Neuron (in vitro differentiated cells): ENCODE measurements at regions not wholly inside any gene's neighbourhood (a gene's known extent, or its start where the extent isn't known, plus 50 kb on each side); places are given as distances from the start of the nearest gene placed in this dataset.

Experiments
- H2AFZ ChIP-seq: one replicate; pipeline ENCODE4 v1.6.1; 2013; ENCODE audit warnings: low read depth, mild to moderate bottlenecking, inconsistent platforms, low read length, moderate library complexity
- H3K27me3 ChIP-seq: one replicate; pipeline ENCODE4 v1.6.1; 2013; ENCODE audit warnings: low read length; ENCODE audit not compliant: insufficient read depth
- H3K36me3 ChIP-seq: one replicate; pipeline ENCODE4 v1.6.1; 2013; ENCODE audit warnings: low read length; ENCODE audit not compliant: insufficient read depth
- H3K4me1 ChIP-seq: one replicate; pipeline ENCODE4 v1.6.1; 2013; ENCODE audit warnings: low read length; ENCODE audit not compliant: insufficient read depth
- H3K4me3 ChIP-seq: 2 replicates; pipeline ENCODE4 v1.5.1; 2013; ENCODE audit warnings: mild to moderate bottlenecking, low read length, moderate library complexity
- H3K9me3 ChIP-seq: one replicate; pipeline ENCODE4 v1.6.1; 2013; ENCODE audit warnings: low read length

DNA sequence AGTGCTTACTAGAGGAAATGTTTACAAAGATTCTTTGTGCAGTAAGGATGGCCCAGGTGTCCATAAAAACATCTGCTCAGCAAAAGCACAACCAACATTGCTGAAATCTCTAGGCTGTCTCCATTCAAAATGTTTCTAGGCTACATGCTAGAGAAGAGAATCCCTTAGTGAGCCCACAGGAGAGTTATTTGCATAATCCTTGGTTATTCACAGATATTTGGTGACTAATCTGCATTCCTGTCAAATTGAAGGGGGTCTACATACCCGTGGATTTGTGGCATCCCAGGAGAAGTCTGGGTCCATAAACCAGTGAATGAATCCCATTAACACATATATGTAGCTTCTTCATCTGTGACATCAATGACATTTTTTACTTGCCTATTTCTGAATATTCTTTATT, 261.3 kb upstream of the ESRRG start:
- Histone ChIP-seq H3K9me3 (no peaks in the 10 kb centered on the region), H3K4me3 (no peak overlapping the region), H3K27me3 (no peaks in the 10 kb centered on the region), H3K36me3 (no peaks in the 10 kb centered on the region), H2AFZ (no peak overlapping the region), H3K4me1 (peaks cover 6% of the 10 kb centered on the region)

DNA sequence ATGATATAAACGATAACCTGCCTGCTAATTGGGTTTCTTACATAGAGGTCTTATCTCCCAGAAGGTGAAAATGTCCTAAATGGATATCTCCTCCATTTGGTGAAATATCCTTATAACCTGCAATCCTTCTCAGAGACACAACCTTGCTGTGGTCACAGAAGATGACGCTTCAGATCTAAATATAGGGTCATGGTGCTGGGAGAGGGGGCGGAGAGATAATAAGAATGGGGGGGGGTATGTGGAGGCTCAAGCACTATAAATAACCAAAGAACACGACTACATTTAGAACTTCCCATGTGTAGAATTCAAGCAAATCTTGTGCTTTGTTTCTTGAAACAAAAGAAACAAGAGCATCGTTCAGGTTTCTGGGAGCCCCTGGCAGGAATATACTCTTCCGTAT, 260.6 kb upstream of the ESRRG start:
- H3K4me3 ChIP-seq, result no peak overlapping the region
- H3K4me1 ChIP-seq, result peaks cover 6% of the 10 kb centered on the region
- H2AFZ ChIP-seq, result no peak overlapping the region
- no peaks in the 10 kb centered on the region for H3K36me3 ChIP-seq
- H3K9me3 ChIP-seq, result no peaks in the 10 kb centered on the region
- no peaks in the 10 kb centered on the region for H3K27me3 ChIP-seq

DNA sequence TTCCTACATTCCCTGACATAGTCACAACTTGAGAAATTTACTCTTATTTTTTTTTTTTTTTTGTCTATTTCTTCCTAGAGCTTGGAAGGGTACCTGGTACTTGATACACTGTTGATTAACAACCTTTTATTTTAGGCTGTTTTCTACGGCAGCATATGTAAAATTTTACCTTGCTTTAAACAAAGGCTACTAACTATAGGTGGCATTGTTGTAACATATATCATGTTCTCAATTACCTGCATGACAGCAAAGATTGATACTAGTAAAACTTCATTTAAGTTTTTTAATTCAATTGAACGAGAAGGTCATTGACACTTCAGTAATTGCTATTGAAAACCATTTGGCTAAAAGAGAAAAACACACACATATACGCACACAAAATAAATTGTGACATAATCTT, 238.3 kb upstream of the ESRRG start:
- H2AFZ ChIP-seq, result no peak overlapping the region
- no peaks in the 10 kb centered on the region for H3K27me3 ChIP-seq
- no peak overlapping the region for H3K4me3 ChIP-seq

DNA sequence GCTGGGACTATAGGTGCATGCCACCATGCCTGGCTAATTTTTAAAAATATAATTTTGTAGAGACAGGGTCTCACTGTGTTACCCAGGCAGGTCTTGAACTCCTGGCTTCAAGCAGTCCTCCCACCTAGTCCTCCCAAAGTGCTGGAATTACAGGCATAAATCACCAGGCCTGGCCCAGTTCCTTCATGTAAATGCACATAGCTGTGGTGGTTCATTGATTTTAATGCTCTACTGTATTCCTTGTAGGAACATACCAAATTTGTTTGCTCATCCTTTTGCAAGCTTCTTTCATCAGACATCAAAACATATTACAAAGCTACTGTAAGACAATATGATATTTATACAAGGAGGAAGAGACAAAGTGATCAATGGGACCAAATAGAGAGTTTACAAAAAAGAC, 237.5 kb upstream of the ESRRG start:
- Histone ChIP-seq H3K4me3 (no peak overlapping the region), H3K4me1 (peaks cover 3% of the 10 kb centered on the region), H3K9me3 (no peaks in the 10 kb centered on the region), H3K36me3 (no peaks in the 10 kb centered on the region), H3K27me3 (no peaks in the 10 kb centered on the region), H2AFZ (no peak overlapping the region)

More for the DNA sequence above, 238.3 kb upstream of the ESRRG start:
- H3K9me3 ChIP-seq, result no peaks in the 10 kb centered on the region
- peaks cover 3% of the 10 kb centered on the region for H3K4me1 ChIP-seq
- H3K36me3 ChIP-seq, result no peaks in the 10 kb centered on the region

DNA sequence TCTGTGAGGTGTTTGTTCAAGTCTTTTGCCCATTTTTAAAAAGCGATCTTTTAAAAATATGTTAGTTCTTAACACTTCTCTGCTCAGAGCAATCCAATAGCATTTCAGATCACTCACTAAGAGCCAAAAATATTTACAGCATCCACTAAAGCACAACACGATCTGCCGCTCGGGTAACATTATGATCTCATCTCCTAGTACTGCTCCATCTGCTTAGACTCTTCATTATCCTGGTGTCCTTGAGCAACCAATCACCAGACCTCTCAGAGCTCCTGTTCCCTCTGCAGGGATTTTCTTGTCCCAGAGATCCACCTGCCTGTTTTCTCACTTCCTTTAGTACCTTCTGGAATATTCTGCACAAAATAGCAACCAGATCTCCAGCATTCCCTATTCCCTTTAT, 235.3 kb upstream of the ESRRG start:
- Histone ChIP-seq H3K4me1 (peaks cover 3% of the 10 kb centered on the region), H2AFZ (no peak overlapping the region), H3K36me3 (no peaks in the 10 kb centered on the region), H3K27me3 (no peaks in the 10 kb centered on the region), H3K4me3 (no peak overlapping the region), H3K9me3 (no peaks in the 10 kb centered on the region)

DNA sequence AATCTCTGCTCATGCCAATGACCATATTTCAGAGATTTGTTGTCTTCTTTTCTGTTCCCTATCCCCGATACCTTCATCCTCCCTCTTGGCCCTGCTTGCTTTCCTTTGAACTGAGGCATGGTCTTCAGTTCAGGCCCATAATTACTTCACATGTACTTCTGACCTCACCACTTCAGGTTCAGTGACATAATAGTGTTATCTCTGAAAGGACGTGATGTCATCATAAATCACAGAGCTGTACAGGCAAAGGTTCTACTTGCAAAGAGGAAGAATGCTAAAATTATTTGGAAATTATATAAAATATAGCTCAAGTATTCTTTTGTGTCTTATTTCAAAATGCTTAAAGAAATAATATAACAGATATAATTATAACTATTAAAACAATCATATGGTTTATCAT, 230.3 kb upstream of the ESRRG start:
- Histone ChIP-seq H3K4me1 (no peaks in the 10 kb centered on the region), H3K36me3 (no peaks in the 10 kb centered on the region), H3K9me3 (no peaks in the 10 kb centered on the region), H2AFZ (no peak overlapping the region), H3K4me3 (no peak overlapping the region), H3K27me3 (no peaks in the 10 kb centered on the region)

DNA sequence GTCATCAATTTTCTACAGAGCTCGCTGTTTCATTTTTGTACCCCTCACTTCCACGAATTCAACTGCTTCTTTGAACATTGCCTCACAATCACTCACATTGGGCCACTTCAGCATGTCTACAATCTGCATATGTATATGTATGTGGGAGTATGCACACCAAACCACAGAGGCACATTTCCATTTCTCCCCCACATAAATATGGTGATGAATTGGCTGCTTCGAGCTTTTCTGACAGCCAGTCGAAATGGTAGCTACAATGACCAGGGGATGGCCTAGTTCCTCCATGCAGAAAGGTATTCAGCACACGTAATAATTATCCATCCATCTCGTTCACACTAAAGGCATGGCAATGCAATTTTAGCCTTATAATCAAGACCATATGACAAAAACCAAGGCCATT, 229.6 kb upstream of the ESRRG start:
- Histone ChIP-seq H3K36me3 (no peaks in the 10 kb centered on the region), H3K4me3 (no peak overlapping the region), H3K9me3 (no peaks in the 10 kb centered on the region), H3K4me1 (no peaks in the 10 kb centered on the region), H2AFZ (no peak overlapping the region), H3K27me3 (no peaks in the 10 kb centered on the region)

DNA sequence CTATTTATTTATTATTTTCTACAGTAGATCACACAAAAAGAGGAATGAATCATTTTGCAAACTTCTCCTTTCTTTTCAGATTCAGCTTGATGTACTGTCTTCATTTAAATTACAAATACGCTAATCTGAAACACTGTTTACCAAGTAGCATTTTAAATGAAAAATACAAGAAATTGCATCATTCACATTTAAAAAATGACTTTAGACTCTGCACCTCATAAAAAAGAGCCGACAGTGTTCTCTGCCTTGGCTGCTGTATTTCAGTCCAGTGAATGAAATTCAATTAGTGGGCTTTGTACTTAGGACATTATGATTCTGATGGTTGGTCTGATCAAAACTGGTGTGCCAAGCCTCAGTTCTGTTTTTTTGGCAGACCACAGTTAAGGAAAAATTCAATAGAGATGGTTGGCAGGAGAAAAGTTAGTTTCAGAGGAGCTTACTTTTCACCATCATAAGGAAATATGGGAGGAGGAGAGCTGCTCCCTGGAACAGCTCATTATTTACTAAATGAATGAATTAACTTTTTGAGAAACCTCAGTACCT, 222.4 kb upstream of the ESRRG start:
- H2AFZ ChIP-seq, result no peak overlapping the region
- H3K4me1 ChIP-seq, result peaks cover 8% of the 10 kb centered on the region
- H3K9me3 ChIP-seq, result no peaks in the 10 kb centered on the region
- no peaks in the 10 kb centered on the region for H3K27me3 ChIP-seq
- H3K4me3 ChIP-seq, result no peak overlapping the region
- no peaks in the 10 kb centered on the region for H3K36me3 ChIP-seq

DNA sequence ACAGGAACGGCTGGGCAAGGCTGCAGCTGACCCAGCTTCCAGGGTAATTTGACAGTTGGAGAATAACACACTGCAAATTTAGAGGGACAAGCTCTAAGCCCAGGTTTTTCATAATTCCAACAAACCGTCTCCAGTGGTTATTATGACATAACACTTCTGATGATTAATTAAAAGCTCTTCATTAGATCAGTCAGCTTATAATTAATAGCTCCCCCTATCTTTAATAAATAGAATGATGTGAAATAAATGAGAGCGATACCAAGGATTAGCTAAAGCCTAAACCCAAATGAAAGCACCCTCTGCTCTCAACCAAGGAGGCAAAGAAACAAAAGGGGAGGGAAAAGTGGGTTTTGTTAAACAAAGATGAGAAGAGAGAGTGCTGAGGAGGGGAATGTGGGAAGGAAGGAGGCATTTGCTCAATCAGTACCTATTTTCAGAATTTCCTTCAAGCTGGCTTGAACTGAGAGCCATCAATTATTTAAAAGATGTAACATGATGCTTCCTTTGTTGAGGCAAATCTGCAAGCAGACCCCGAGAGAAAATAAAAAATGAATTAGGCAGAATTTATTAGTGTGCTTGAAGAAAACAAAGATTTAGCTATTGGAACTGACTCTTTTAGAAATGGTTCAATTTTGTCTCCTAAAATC, 221.8 kb upstream of the ESRRG start:
- peaks cover 8% of the 10 kb centered on the region for H3K4me1 ChIP-seq
- no peaks in the 10 kb centered on the region for H3K36me3 ChIP-seq
- no peaks in the 10 kb centered on the region for H3K27me3 ChIP-seq
- no peaks in the 10 kb centered on the region for H3K9me3 ChIP-seq
- no peak overlapping the region for H2AFZ ChIP-seq
- no peak overlapping the region for H3K4me3 ChIP-seq

DNA sequence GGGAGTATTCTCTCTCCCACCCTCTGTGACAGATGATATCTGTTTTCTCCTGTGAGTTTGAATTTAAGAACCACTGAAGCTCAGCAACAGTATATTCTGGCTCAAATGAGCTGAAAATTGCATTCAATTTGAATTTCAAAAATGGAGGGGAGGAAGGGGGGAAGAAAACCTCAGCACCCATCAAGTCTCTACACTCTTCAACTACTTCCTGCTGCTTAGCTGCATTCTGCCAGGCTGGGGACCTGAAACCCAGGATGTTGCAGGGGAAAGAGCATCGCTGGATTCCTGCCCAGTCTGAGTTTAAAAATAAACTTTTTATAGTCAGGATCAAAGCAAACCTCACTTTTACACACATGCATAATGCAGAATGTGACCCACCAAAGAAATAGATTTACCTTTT, 214.3 kb upstream of the ESRRG start:
- Histone ChIP-seq H2AFZ (no peak overlapping the region), H3K36me3 (no peaks in the 10 kb centered on the region), H3K4me3 (no peak overlapping the region), H3K4me1 (no peaks in the 10 kb centered on the region), H3K27me3 (no peaks in the 10 kb centered on the region), H3K9me3 (no peaks in the 10 kb centered on the region)

DNA sequence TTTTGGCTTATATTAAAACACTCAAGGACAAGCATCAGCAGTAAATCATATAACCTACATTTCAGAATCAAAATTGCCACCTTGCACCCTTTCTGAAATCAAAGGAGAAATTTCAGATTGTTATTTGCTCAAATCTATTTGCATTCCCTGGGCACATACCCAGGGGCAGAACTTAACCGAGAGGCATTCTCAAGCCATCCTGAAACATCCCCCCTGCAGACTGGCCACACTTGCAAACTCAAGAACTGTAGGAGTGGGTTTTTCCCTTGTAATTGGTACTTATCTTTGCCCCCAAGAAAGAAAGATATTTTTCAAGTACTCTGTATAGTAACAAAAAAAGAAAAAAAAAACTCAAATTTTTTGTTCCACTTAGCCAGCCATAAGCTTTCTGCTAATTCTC, 213.6 kb upstream of the ESRRG start:
- Histone ChIP-seq H3K4me1 (no peaks in the 10 kb centered on the region), H3K27me3 (no peaks in the 10 kb centered on the region), H3K36me3 (no peaks in the 10 kb centered on the region)

DNA sequence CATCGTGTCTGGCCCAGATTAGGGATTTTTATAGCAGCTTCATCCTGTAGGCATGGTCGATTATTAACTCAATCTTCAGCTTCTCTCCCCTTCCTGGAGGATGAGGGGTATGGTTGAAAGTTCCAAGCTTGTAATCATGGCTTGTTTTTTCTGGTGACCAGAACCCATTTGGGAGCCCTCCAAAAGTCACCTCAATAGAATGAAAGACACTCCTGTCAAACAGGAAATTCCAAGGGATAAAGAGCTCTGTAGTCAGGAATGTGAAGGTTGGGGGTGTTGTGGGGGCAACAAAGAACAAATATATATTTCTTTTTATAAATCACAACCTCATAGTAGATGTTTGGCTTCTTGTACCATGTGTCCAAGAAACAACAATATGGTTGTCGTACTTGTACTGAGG, 212.7 kb upstream of the ESRRG start:
- Histone ChIP-seq H3K27me3 (no peaks in the 10 kb centered on the region), H3K4me1 (no peaks in the 10 kb centered on the region), H3K36me3 (no peaks in the 10 kb centered on the region), H3K4me3 (no peak overlapping the region), H3K9me3 (no peaks in the 10 kb centered on the region), H2AFZ (no peak overlapping the region)

More for the DNA sequence above, 213.6 kb upstream of the ESRRG start:
- Histone ChIP-seq H3K4me3 (no peak overlapping the region), H2AFZ (no peak overlapping the region), H3K9me3 (no peaks in the 10 kb centered on the region)

DNA sequence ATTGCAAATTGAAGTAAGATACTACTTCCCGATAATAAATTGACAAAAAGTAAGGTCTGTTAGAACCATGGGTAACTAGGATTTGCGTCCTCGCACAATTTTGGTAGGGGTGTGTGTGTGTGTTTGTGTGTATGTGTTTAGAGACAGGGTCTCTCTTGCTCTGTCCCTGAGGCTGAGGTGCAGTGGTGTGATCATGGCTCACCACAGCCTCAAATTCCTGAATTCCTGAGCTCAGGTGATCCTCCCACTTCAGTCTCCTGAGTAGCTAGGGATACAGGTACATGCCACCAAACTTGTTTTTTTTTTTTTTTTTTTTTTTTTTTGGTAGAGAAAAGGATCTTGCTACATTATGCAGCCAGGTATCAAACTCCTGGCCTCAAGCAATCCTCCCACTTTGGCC, 209.2 kb upstream of the ESRRG start:
- H3K9me3 ChIP-seq, result no peaks in the 10 kb centered on the region
- H2AFZ ChIP-seq, result no peak overlapping the region
- no peaks in the 10 kb centered on the region for H3K27me3 ChIP-seq
- no peaks in the 10 kb centered on the region for H3K36me3 ChIP-seq
- H3K4me3 ChIP-seq, result no peak overlapping the region
- peaks cover 8% of the 10 kb centered on the region for H3K4me1 ChIP-seq
